HCT116 (cell line): ENCODE measurements at regions not wholly inside any gene's neighbourhood (a gene's known extent, or its start where the extent isn't known, plus 50 kb on each side); places are given as distances from the start of the nearest gene placed in this dataset.

Experiments used
- ATAC-seq: fragments of 200-7000 bp; cut with Tn5 transposase; 2 replicates; pipeline ENCODE4 v1.9.1; 2020; ENCODE audit warnings: mild to moderate bottlenecking, moderate library complexity
- BruUV-seq: library from RNA; stranded (reverse); fragments of 400-500 nt; replicated peaks from 2 replicates; lab custom pipeline; 2021; lab: Mats Ljungman, UMichigan
- CTCF ChIA-PET: fragments of 300-600 bp; sonication (Branson Sonifier 250); formaldehyde crosslinking; loops from one replicate; lab custom pipeline; 2021; ENCODE audit warnings: antibody characterized with exemption; lab: Charles Lee
- POLR2A ChIA-PET: fragments of 300-600, 350-600 bp; sonication (Branson Sonifier 250); formaldehyde crosslinking; loops from one replicate; lab custom pipeline; 2021; ENCODE audit warnings: antibody characterized with exemption; lab: Charles Lee
- RAD21 ChIA-PET, 2 experiments: fragments of 300-600 bp; sonication (Branson Sonifier 250); formaldehyde crosslinking; loops; one replicate each; lab custom pipeline; 2023; ENCODE audit warnings: low total read pairs in 2 of 2; ENCODE audit not compliant: uncharacterized antibody in 2 of 2, unreplicated experiment in 2 of 2, low non-redundant PET in 1 of 2; lab: Charles Lee
- DNase-seq: peaks from one replicate; pipeline ENCODE4 v3.0.0-alpha.2; 2010; ENCODE audit warnings: low read depth, low spot score
- H2AFZ ChIP-seq: fragments of 200-600 bp; shearing (Covaris generic), sonication (generic); 2 replicates; pipeline ENCODE4 v1.6.1; 2017; ENCODE audit warnings: low read depth, mixed run types, mixed read lengths, antibody characterized with exemption, low read length; ENCODE audit not compliant: poor library complexity, severe bottlenecking
- H3K27ac ChIP-seq: 2 replicates; pipeline ENCODE4 v1.5.1; 2012; ENCODE audit warnings: low read depth, low read length
- H3K27me3 ChIP-seq: fragments of 200-600 bp; sonication (generic); 2 replicates; pipeline ENCODE4 v1.6.1; 2016; ENCODE audit warnings: mixed run types, low read length, mixed read lengths; ENCODE audit not compliant: insufficient read depth
- H3K36me3 ChIP-seq, 2 experiments: fragments of 200-500 bp in 1 of 2; fragments of 200-600 bp in 1 of 2; sonication (Bioruptor generic) in 1 of 2; sonication (generic) in 1 of 2; 2 replicates each; pipeline versions ENCODE4 v1.5.1 to v1.6.1; 2014 to 2016; ENCODE audit warnings: low read length in 2 of 2, inconsistent platforms in 1 of 2, mixed read lengths in 1 of 2, mixed run types in 1 of 2; ENCODE audit not compliant: insufficient read depth in 2 of 2, control insufficient read depth in 1 of 2
- H3K4me1 ChIP-seq, 2 experiments: fragments of 200-600 bp in 1 of 2; sonication (generic) in 1 of 2; 2 replicates each; pipeline versions ENCODE4 v1.5.1 to v1.6.1; 2012 to 2017; ENCODE audit warnings: low read length in 2 of 2, inconsistent platforms in 1 of 2, mild to moderate bottlenecking in 1 of 2, mixed read lengths in 1 of 2, mixed run types in 1 of 2, moderate library complexity in 1 of 2; ENCODE audit not compliant: insufficient read depth in 2 of 2, control insufficient read depth in 1 of 2
- H3K4me2 ChIP-seq: fragments of 200-600 bp; sonication (generic); 2 replicates; pipeline ENCODE4 v1.6.1; 2017; ENCODE audit warnings: mixed run types, low read length, mixed read lengths
- H3K4me3 ChIP-seq, 2 experiments: fragments of 200-600 bp in 1 of 2; sonication (generic) in 1 of 2; replicated peaks in 1 of 2; 2 replicates each; pipeline ENCODE4 v1.5.1; 2011 to 2016; ENCODE audit warnings: low read length in 2 of 2, control low read depth in 1 of 2, low read depth in 1 of 2, mild to moderate bottlenecking in 1 of 2, mixed read lengths in 1 of 2, mixed run types in 1 of 2
- H3K79me2 ChIP-seq: fragments of 200-600 bp; sonication (generic); 2 replicates; pipeline ENCODE4 v1.6.1; 2017; ENCODE audit warnings: mild to moderate bottlenecking, mixed run types, low read length, moderate library complexity, mixed read lengths; ENCODE audit not compliant: insufficient read depth
- H3K9ac ChIP-seq: fragments of 200-600 bp; sonication (generic); 2 replicates; pipeline ENCODE4 v1.6.1; 2016; ENCODE audit warnings: low read length, mixed read lengths
- H3K9me2 ChIP-seq: fragments of 200-600 bp; sonication (generic), shearing (Covaris generic); 2 replicates; pipeline ENCODE4 v1.6.1; 2017; ENCODE audit warnings: mixed run types, mild to moderate bottlenecking, moderate library complexity; ENCODE audit not compliant: insufficient read depth
- H3K9me3 ChIP-seq, 2 experiments: fragments of 200-500 bp in 1 of 2; fragments of 200-600 bp in 1 of 2; sonication (Bioruptor generic) in 1 of 2; sonication (generic) in 1 of 2; 2 replicates each; pipeline ENCODE4 v1.6.1; 2014 to 2017; ENCODE audit warnings: low read length in 2 of 2, mixed read lengths in 2 of 2, inconsistent platforms in 1 of 2, low read depth in 1 of 2, mild to moderate bottlenecking in 1 of 2, mixed run types in 1 of 2, moderate library complexity in 1 of 2; ENCODE audit not compliant: control insufficient read depth in 1 of 2, insufficient read depth in 1 of 2
- H4K20me1 ChIP-seq: fragments of 200-600 bp; sonication (generic), shearing (Covaris generic); 2 replicates; pipeline ENCODE4 v1.6.1; 2017; ENCODE audit warnings: mixed run types, mild to moderate bottlenecking, moderate library complexity; ENCODE audit not compliant: insufficient read depth
- CTCF ChIP-seq, 3 experiments: fragments of 200-600 bp in 1 of 3; sonication (generic) in 1 of 3; IDR thresholded peaks in 2 of 3; conservative IDR thresholded peaks in 1 of 3; 2 replicates each; pipeline ENCODE4 v1.5.1; 2012 to 2017; ENCODE audit warnings: low read depth in 2 of 3, low read length in 2 of 3, antibody characterized with exemption in 1 of 3, borderline replicate concordance in 1 of 3, control low read depth in 1 of 3, mild to moderate bottlenecking in 1 of 3, mixed read lengths in 1 of 3, mixed run types in 1 of 3, moderate library complexity in 1 of 3; ENCODE audit not compliant: insufficient read depth in 1 of 3
- EZH2 ChIP-seq: fragments of 200-600 bp; sonication (generic); IDR thresholded peaks from 2 replicates; pipeline ENCODE4 v1.6.1; 2017; ENCODE audit warnings: antibody characterized with exemption, mixed run types
- EZH2phosphoT487 ChIP-seq: fragments of 200-600 bp; IDR thresholded peaks from 2 replicates; pipeline ENCODE4 v1.6.1; 2018; ENCODE audit warnings: antibody characterized with exemption, borderline replicate concordance
- JUND ChIP-seq: IDR thresholded peaks from 2 replicates; pipeline ENCODE4 v1.6.1; 2012
- TCF7L2 ChIP-seq: IDR thresholded peaks from 2 replicates; pipeline ENCODE4 v1.7.0; 2011; ENCODE audit warnings: borderline replicate concordance, inconsistent platforms; ENCODE audit not compliant: insufficient read depth, insufficient read length; ENCODE audit errors: extremely low read depth
- YY1 ChIP-seq: IDR thresholded peaks from 2 replicates; pipeline ENCODE4 v1.6.1; 2011; ENCODE audit warnings: low read length, low read depth, moderate library complexity, mild to moderate bottlenecking; ENCODE audit not compliant: insufficient replicate concordance; ENCODE audit errors: extremely low read depth
- ZBTB33 ChIP-seq: IDR thresholded peaks from 2 replicates; pipeline ENCODE4 v1.6.1; 2011; ENCODE audit warnings: mild to moderate bottlenecking, low read length, moderate library complexity; ENCODE audit not compliant: insufficient replicate concordance; ENCODE audit errors: extremely low read depth
- intact Hi-C: fragments of 100-400 bp; cut with micrococcal nuclease; formaldehyde crosslinking; loops from 2 replicates; pipeline ENCODE4 v1.10.0; 2022

GRCh38 chr10:61842755-61843497, 58.6 kb upstream of the ARID5B start:
- peaks cover 23 to 47% of the 10 kb centered on the region in 2 experiments for H3K4me1 ChIP-seq
- ATAC-seq (peak; percentile 69; the same call in 1 of the 2 replicates), DNase-seq (no peak)
- H3K27me3 ChIP-seq = no peaks in the 10 kb centered on the region
- no peaks in the 10 kb centered on the region for H3K36me3 ChIP-seq
- H2AFZ ChIP-seq = peak overlapping the region; percentile 63
- ChIA-PET CTCF (no interaction called here), RAD21 (no interaction called here), POLR2A (no interaction called here)
- H3K9me3 ChIP-seq = no peaks in the 10 kb centered on the region
- no peaks in the 10 kb centered on the region for H3K9me2 ChIP-seq
- no peak overlapping the region; the same call in 1 of the 2 replicates for H3K27ac ChIP-seq
- H4K20me1 ChIP-seq = no peaks in the 10 kb centered on the region
- no peak overlapping the region for H3K9ac ChIP-seq
- no peaks in the 10 kb centered on the region for H3K79me2 ChIP-seq
- TF ChIP-seq EZH2 (no peak), YY1 (no peak), ZBTB33 (no peak), EZH2phosphoT487 (no peak), TCF7L2 (no peak), JUND (no peak), CTCF (IDR thresholded peaks at IDR 0.05 in 2 of 3, conservative IDR thresholded peaks at IDR 0.05 in 1 of 3; ENCODE audit: borderline replicate concordance in 1 of 3, insufficient read depth in 1 of 3, low read depth in 2 of 3, low read length in 2 of 3) (no peak)
- intact Hi-C loops = no loop called here
- peak overlapping the region; percentile 35 for H3K4me2 ChIP-seq
- H3K4me3 ChIP-seq = no peak overlapping the region
- BruUV-seq = no TSS peak
